ENCODE measurements at regions not wholly inside any gene's neighbourhood (a gene's known extent, or its start where the extent isn't known, plus 50 kb on each side); places are given as distances from the start of the nearest gene placed in this dataset.

- TF ChIP-seq GATA2 (IDR thresholded peaks at IDR 0.05; ENCODE audit: insufficient read depth, insufficient read length, low read depth, low read length) (no peak), MAX (IDR thresholded peaks at IDR 0.05; ENCODE audit: insufficient read depth, insufficient read length) (no peak), MYC (IDR thresholded peaks at IDR 0.05; ENCODE audit: low read depth, low read length) (no peak), POLR2AphosphoS5 (IDR thresholded peaks at IDR 0.05; ENCODE audit: insufficient read depth, low read depth, low read length) (no peak), POLR2A (IDR thresholded peaks at IDR 0.05; ENCODE audit: low read depth, low read length) (no peak), FOS (IDR thresholded peaks at IDR 0.05; ENCODE audit: borderline replicate concordance, insufficient read depth, low read length) (no peak), EZH2 (IDR thresholded peaks at IDR 0.05; ENCODE audit: borderline replicate concordance, low read depth, low read length, severe bottlenecking) (no peak), JUN (IDR thresholded peaks at IDR 0.05; ENCODE audit: borderline replicate concordance, insufficient read depth, insufficient read length, low read depth) (no peak), CTCF (IDR thresholded peaks at IDR 0.05; ENCODE audit: extremely low read depth in 1 of 2, insufficient read depth in 1 of 2, low read depth in 1 of 2, low read length in 2 of 2) (no peak)
- Histone ChIP-seq H3K4me1 (ENCODE audit: control insufficient read depth, extremely low read depth, insufficient read depth, low read length) (no peaks in the 10 kb centered on the region), H3K4me2 (ENCODE audit: insufficient read depth, low read length) (no peak overlapping the region), H3K36me3 (ENCODE audit: control insufficient read depth in 2 of 2, extremely low read depth in 1 of 2, insufficient read depth in 2 of 2, low read length in 2 of 2) (no peaks in the 10 kb centered on the region), H3K79me2 (ENCODE audit: control insufficient read depth, insufficient read depth, low read length) (no peaks in the 10 kb centered on the region), H3K9ac (replicated peaks; ENCODE audit: extremely low read depth, insufficient read depth, low read length) (no peak overlapping the region), H2AFZ (ENCODE audit: low read depth, low read length) (no peak overlapping the region), H3K27ac (ENCODE audit: insufficient read depth, low read depth, low read length) (no peak overlapping the region), H3K9me3 (replicated peaks; ENCODE audit: control insufficient read depth, insufficient read depth, low read length) (peaks cover 2% of the 10 kb centered on the region), H3K4me3 (replicated peaks in 1 of 3; ENCODE audit: insufficient read depth in 1 of 3, low read depth in 1 of 3, low read length in 3 of 3) (no peak overlapping the region), H3K9me1 (replicated peaks; ENCODE audit: control insufficient read depth, extremely low read depth, insufficient read depth, low read length) (no peaks in the 10 kb centered on the region), H3K27me3 (ENCODE audit: control insufficient read depth in 2 of 2, insufficient read depth in 2 of 2, low read length in 2 of 2) (no peaks in the 10 kb centered on the region), H4K20me1 (replicated peaks; ENCODE audit: control insufficient read depth, extremely low read depth, insufficient read depth, low read length) (no peaks in the 10 kb centered on the region)
- DNase-seq (ENCODE audit: low read depth, low spot score) (no peak), FAIRE-seq (no peak)
- POLR2A ChIA-PET, result no interaction called here
- intact Hi-C loops (cut with micrococcal nuclease) (no loop called here), dilution Hi-C loops (cut with MboI; ENCODE audit: extremely low pct_ligation_motif_present, low sequenced_read_pairs) (no loop called here)
- no TSS peak for BruUV-seq (replicated peaks)
- CTCF ChIA-PET, result no interaction called here
Measured at GRCh38 chr16:50440991-50441390, 72.2 kb upstream of the BRD7 start.
